ENCODE measurements at regions not wholly inside any gene's neighbourhood (a gene's known extent, or its start where the extent isn't known, plus 50 kb on each side); places are given as distances from the start of the nearest gene placed in this dataset.

DNA sequence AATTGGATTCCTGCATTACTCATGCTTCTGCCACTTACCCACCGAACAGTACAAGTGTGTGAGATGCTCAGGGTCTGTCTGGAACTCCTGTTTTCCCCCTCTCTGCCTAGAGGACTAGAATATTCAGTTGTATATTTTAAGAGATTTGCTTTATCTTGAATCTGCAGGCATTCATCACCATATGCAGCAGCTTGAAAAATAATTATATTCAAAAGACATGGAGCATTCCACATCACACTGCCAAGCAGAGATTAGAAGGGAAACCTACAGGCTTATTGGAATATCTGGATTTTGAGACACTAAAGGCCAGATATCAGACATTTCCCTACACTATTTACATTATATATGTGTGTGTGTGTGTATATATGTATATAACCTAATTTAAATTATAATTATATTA, 382.8 kb upstream of the POM121L12 start:
- H3K4me1 ChIP-seq (ENCODE audit: insufficient read depth, low read length) = no peaks in the 10 kb centered on the region
- no peak overlapping the region for H3K4me3 ChIP-seq (ENCODE audit: low read depth in 1 of 2, low read length in 2 of 2)
- no peak overlapping the region for H3K9ac ChIP-seq (ENCODE audit: low read length)
- no peaks in the 10 kb centered on the region for H3K36me3 ChIP-seq (ENCODE audit: insufficient read depth, low read length)
- H3K9me3 ChIP-seq (ENCODE audit: low read length) = no peaks in the 10 kb centered on the region
- H3K27me3 ChIP-seq (ENCODE audit: control insufficient read depth in 1 of 2, insufficient read depth in 2 of 2, low read length in 2 of 2) = no peaks in the 10 kb centered on the region
- H3K27ac ChIP-seq (ENCODE audit: low read depth, low read length) = no peak overlapping the region

GRCh38 chr7:52648872-52649271, 386.6 kb upstream of the POM121L12 start:
- H3K4me3 ChIP-seq (ENCODE audit: low read depth in 1 of 2, low read length in 2 of 2) = no peak overlapping the region
- no peak overlapping the region for H3K27ac ChIP-seq (ENCODE audit: low read depth, low read length)
- no peaks in the 10 kb centered on the region for H3K36me3 ChIP-seq (ENCODE audit: insufficient read depth, low read length)
- H3K4me1 ChIP-seq (ENCODE audit: insufficient read depth, low read length) = no peaks in the 10 kb centered on the region
- H3K9ac ChIP-seq (ENCODE audit: low read length) = no peak overlapping the region
- no peaks in the 10 kb centered on the region for H3K9me3 ChIP-seq (ENCODE audit: low read length)
- H3K27me3 ChIP-seq (ENCODE audit: control insufficient read depth in 1 of 2, insufficient read depth in 2 of 2, low read length in 2 of 2) = no peaks in the 10 kb centered on the region

DNA sequence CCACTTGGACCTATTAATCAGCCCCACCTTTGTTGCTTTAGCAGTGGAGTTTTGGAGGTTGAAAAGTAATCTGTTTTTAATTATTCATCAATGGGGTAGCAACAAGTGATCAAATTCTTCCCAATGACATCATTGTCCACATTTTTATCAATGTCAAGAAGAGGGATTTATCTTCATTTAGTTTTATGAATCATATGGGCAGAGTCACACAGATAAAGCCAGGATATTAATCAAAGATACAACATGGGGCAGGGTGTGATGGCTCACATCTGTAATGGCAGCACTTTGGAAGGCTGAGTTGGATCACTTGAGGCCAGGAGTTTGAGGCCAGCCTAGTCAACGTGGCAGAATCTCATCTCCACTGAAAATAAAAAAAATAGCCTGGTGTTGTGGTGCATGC, 388.4 kb upstream of the POM121L12 start:
- H3K9me3 ChIP-seq (ENCODE audit: low read length) = no peaks in the 10 kb centered on the region
- H3K27me3 ChIP-seq (ENCODE audit: control insufficient read depth in 1 of 2, insufficient read depth in 2 of 2, low read length in 2 of 2) = no peaks in the 10 kb centered on the region
- no peak overlapping the region for H3K27ac ChIP-seq (ENCODE audit: low read depth, low read length)
- no peaks in the 10 kb centered on the region for H3K4me1 ChIP-seq (ENCODE audit: insufficient read depth, low read length)
- H3K9ac ChIP-seq (ENCODE audit: low read length) = no peak overlapping the region
- no peaks in the 10 kb centered on the region for H3K36me3 ChIP-seq (ENCODE audit: insufficient read depth, low read length)
- no peak overlapping the region for H3K4me3 ChIP-seq (ENCODE audit: low read depth in 1 of 2, low read length in 2 of 2)

GRCh38 chr7:52639981-52640380, 395.5 kb upstream of the POM121L12 start:
- Histone ChIP-seq H3K27ac (ENCODE audit: low read depth, low read length) (no peak overlapping the region), H3K4me3 (ENCODE audit: low read depth in 1 of 2, low read length in 2 of 2) (no peak overlapping the region), H3K9ac (ENCODE audit: low read length) (no peak overlapping the region), H3K27me3 (ENCODE audit: control insufficient read depth in 1 of 2, insufficient read depth in 2 of 2, low read length in 2 of 2) (no peaks in the 10 kb centered on the region), H3K4me1 (ENCODE audit: insufficient read depth, low read length) (no peaks in the 10 kb centered on the region), H3K9me3 (ENCODE audit: low read length) (no peaks in the 10 kb centered on the region), H3K36me3 (ENCODE audit: insufficient read depth, low read length) (no peaks in the 10 kb centered on the region)

- H3K27me3 ChIP-seq (ENCODE audit: control insufficient read depth in 1 of 2, insufficient read depth in 2 of 2, low read length in 2 of 2) = no peaks in the 10 kb centered on the region
- no peaks in the 10 kb centered on the region for H3K4me1 ChIP-seq (ENCODE audit: insufficient read depth, low read length)
- H3K9ac ChIP-seq (ENCODE audit: low read length) = no peak overlapping the region
Observed at GRCh38 chr7:52639126-52639525, 396.3 kb upstream of the POM121L12 start.

GRCh38 chr7:52635021-52635420, 400.4 kb upstream of the POM121L12 start:
- Histone ChIP-seq H3K27ac (ENCODE audit: low read depth, low read length) (no peak overlapping the region), H3K36me3 (ENCODE audit: insufficient read depth, low read length) (no peaks in the 10 kb centered on the region), H3K4me3 (ENCODE audit: low read depth in 1 of 2, low read length in 2 of 2) (no peak overlapping the region), H3K9ac (ENCODE audit: low read length) (no peak overlapping the region), H3K9me3 (ENCODE audit: low read length) (no peaks in the 10 kb centered on the region), H3K27me3 (ENCODE audit: control insufficient read depth in 1 of 2, insufficient read depth in 2 of 2, low read length in 2 of 2) (no peaks in the 10 kb centered on the region), H3K4me1 (ENCODE audit: insufficient read depth, low read length) (no peaks in the 10 kb centered on the region)

More at GRCh38 chr7:52639126-52639525, 396.3 kb upstream of the POM121L12 start:
- no peaks in the 10 kb centered on the region for H3K9me3 ChIP-seq (ENCODE audit: low read length)
- H3K27ac ChIP-seq (ENCODE audit: low read depth, low read length) = no peak overlapping the region
- H3K4me3 ChIP-seq (ENCODE audit: low read depth in 1 of 2, low read length in 2 of 2) = no peak overlapping the region
- no peaks in the 10 kb centered on the region for H3K36me3 ChIP-seq (ENCODE audit: insufficient read depth, low read length)

GRCh38 chr7:52620849-52621248, 414.6 kb upstream of the POM121L12 start:
- no peak overlapping the region for H3K9ac ChIP-seq (ENCODE audit: low read length)

GRCh38 chr7:52616552-52616951, 418.9 kb upstream of the POM121L12 start:
- Histone ChIP-seq H3K4me1 (ENCODE audit: insufficient read depth, low read length) (no peaks in the 10 kb centered on the region), H3K9me3 (ENCODE audit: low read length) (no peaks in the 10 kb centered on the region), H3K4me3 (ENCODE audit: low read depth in 1 of 2, low read length in 2 of 2) (no peak overlapping the region), H3K27ac (ENCODE audit: low read depth, low read length) (no peak overlapping the region), H3K27me3 (ENCODE audit: control insufficient read depth in 1 of 2, insufficient read depth in 2 of 2, low read length in 2 of 2) (no peaks in the 10 kb centered on the region), H3K9ac (ENCODE audit: low read length) (no peak overlapping the region), H3K36me3 (ENCODE audit: insufficient read depth, low read length) (no peaks in the 10 kb centered on the region)

More at GRCh38 chr7:52620849-52621248, 414.6 kb upstream of the POM121L12 start:
- Histone ChIP-seq H3K27me3 (ENCODE audit: control insufficient read depth in 1 of 2, insufficient read depth in 2 of 2, low read length in 2 of 2) (no peaks in the 10 kb centered on the region), H3K36me3 (ENCODE audit: insufficient read depth, low read length) (no peaks in the 10 kb centered on the region), H3K9me3 (ENCODE audit: low read length) (no peaks in the 10 kb centered on the region), H3K4me1 (ENCODE audit: insufficient read depth, low read length) (no peaks in the 10 kb centered on the region), H3K27ac (ENCODE audit: low read depth, low read length) (no peak overlapping the region), H3K4me3 (ENCODE audit: low read depth in 1 of 2, low read length in 2 of 2) (no peak overlapping the region)

GRCh38 chr7:52615021-52615695, 420.3 kb upstream of the POM121L12 start:
- no peak overlapping the region for H3K4me3 ChIP-seq (ENCODE audit: low read depth in 1 of 2, low read length in 2 of 2)
- H3K4me1 ChIP-seq (ENCODE audit: insufficient read depth, low read length) = no peaks in the 10 kb centered on the region
- H3K27ac ChIP-seq (ENCODE audit: low read depth, low read length) = no peak overlapping the region

DNA sequence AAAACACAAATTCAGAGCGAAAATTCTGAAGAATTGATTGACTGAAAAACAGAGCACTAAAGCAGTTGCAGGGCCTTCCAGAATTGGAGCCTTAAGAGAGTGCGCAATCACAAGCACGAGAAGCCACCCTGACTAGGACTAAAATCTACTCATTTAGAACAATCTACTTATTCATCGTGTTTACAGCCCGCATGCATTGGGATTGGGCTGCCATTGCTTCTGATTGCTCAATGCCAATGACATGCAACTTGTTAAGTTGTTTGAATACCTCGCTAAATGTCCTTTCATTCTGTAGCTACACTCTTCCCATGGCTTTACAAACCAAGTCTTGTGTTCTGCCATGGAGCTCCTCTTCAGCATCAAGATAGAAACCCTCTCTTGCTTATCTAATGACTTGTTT, 425.9 kb upstream of the POM121L12 start:
- H3K36me3 ChIP-seq (ENCODE audit: insufficient read depth, low read length) = no peaks in the 10 kb centered on the region

More at GRCh38 chr7:52615021-52615695, 420.3 kb upstream of the POM121L12 start:
- H3K36me3 ChIP-seq (ENCODE audit: insufficient read depth, low read length) = no peaks in the 10 kb centered on the region
- no peaks in the 10 kb centered on the region for H3K27me3 ChIP-seq (ENCODE audit: control insufficient read depth in 1 of 2, insufficient read depth in 2 of 2, low read length in 2 of 2)
- no peak overlapping the region for H3K9ac ChIP-seq (ENCODE audit: low read length)
- H3K9me3 ChIP-seq (ENCODE audit: low read length) = no peaks in the 10 kb centered on the region

DNA sequence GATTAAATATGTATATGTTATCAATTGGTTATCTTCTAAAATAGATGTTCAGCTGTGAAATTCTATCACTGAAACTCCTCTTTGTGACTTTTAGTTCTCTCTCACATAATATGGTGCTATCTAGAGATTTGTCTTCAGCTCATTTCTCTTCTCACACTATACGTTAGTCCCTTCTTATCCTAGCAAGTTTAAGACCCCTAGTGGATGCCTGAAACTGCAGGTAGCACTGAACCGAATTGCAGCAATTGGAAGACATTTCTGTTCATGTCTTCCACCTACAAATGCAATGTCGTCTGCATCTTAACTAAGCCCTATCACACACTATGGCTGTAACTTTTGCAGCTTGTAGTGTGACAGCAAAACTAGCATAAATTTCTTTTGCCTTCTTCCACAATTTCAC, 442.7 kb upstream of the POM121L12 start:
- H3K4me1 ChIP-seq (ENCODE audit: insufficient read depth, low read length) = no peaks in the 10 kb centered on the region
- no peaks in the 10 kb centered on the region for H3K9me3 ChIP-seq (ENCODE audit: low read length)
- H3K36me3 ChIP-seq (ENCODE audit: insufficient read depth, low read length) = no peaks in the 10 kb centered on the region
- no peak overlapping the region for H3K9ac ChIP-seq (ENCODE audit: low read length)
- H3K27ac ChIP-seq (ENCODE audit: low read depth, low read length) = no peak overlapping the region
- no peaks in the 10 kb centered on the region for H3K27me3 ChIP-seq (ENCODE audit: control insufficient read depth in 1 of 2, insufficient read depth in 2 of 2, low read length in 2 of 2)
- H3K4me3 ChIP-seq (ENCODE audit: low read depth in 1 of 2, low read length in 2 of 2) = no peak overlapping the region

More for the DNA sequence above, 425.9 kb upstream of the POM121L12 start:
- Histone ChIP-seq H3K27ac (ENCODE audit: low read depth, low read length) (no peak overlapping the region), H3K9me3 (ENCODE audit: low read length) (no peaks in the 10 kb centered on the region), H3K4me3 (ENCODE audit: low read depth in 1 of 2, low read length in 2 of 2) (no peak overlapping the region), H3K27me3 (ENCODE audit: control insufficient read depth in 1 of 2, insufficient read depth in 2 of 2, low read length in 2 of 2) (no peaks in the 10 kb centered on the region), H3K9ac (ENCODE audit: low read length) (no peak overlapping the region), H3K4me1 (ENCODE audit: insufficient read depth, low read length) (no peaks in the 10 kb centered on the region)

- Histone ChIP-seq H3K27me3 (ENCODE audit: control insufficient read depth in 1 of 2, insufficient read depth in 2 of 2, low read length in 2 of 2) (no peaks in the 10 kb centered on the region), H3K9ac (ENCODE audit: low read length) (no peak overlapping the region)
Observed at GRCh38 chr7:52586704-52587103, 448.7 kb upstream of the POM121L12 start.

More at GRCh38 chr7:52586704-52587103, 448.7 kb upstream of the POM121L12 start:
- Histone ChIP-seq H3K4me3 (ENCODE audit: low read depth in 1 of 2, low read length in 2 of 2) (no peak overlapping the region), H3K9me3 (ENCODE audit: low read length) (no peaks in the 10 kb centered on the region), H3K4me1 (ENCODE audit: insufficient read depth, low read length) (no peaks in the 10 kb centered on the region), H3K36me3 (ENCODE audit: insufficient read depth, low read length) (no peaks in the 10 kb centered on the region), H3K27ac (ENCODE audit: low read depth, low read length) (no peak overlapping the region)
